WTC11 (cell line): ENCODE measurements at regions not wholly inside any gene's neighbourhood (a gene's known extent, or its start where the extent isn't known, plus 50 kb on each side); places are given as distances from the start of the nearest gene placed in this dataset.

Experiments used
- ATAC-seq: fragments of 200-7000 bp; cut with Tn5 transposase; 2 replicates; pipeline ENCODE4 v1.10.0; 2021; ENCODE audit warnings: mild to moderate bottlenecking, moderate library complexity
- CTCF ChIA-PET: fragments of 300-600 bp; sonication (Branson Sonifier 250); formaldehyde crosslinking; loops from one replicate; lab custom pipeline; 2021; ENCODE audit warnings: antibody characterized with exemption; lab: Charles Lee
- POLR2A ChIA-PET: fragments of 350-600 bp; sonication (Branson Sonifier 250); formaldehyde crosslinking; loops from one replicate; lab custom pipeline; 2021; ENCODE audit warnings: antibody characterized with exemption; lab: Charles Lee
- DNase-seq: peaks from one replicate; pipeline ENCODE4 v3.0.0; 2021; ENCODE audit warnings: low spot score
- H3K27ac Mint-ChIP-seq: 2 replicates; pipeline ENCODE4 v1.8.0; 2021; ENCODE audit warnings: mixed read lengths
- H3K27me3 Mint-ChIP-seq: 2 replicates; pipeline ENCODE4 v1.8.0; 2021; ENCODE audit warnings: low read depth, mild to moderate bottlenecking, moderate library complexity, mixed read lengths
- H3K36me3 Mint-ChIP-seq: 2 replicates; pipeline ENCODE4 v1.8.0; 2021; ENCODE audit warnings: mixed read lengths
- H3K4me1 Mint-ChIP-seq: 2 replicates; pipeline ENCODE4 v1.8.0; 2022; ENCODE audit warnings: mixed read lengths
- H3K4me3 Mint-ChIP-seq: 2 replicates; pipeline ENCODE4 v1.8.0; 2021; ENCODE audit warnings: mild to moderate bottlenecking, moderate library complexity, mixed read lengths
- H3K9me3 Mint-ChIP-seq: 2 replicates; pipeline ENCODE4 v1.8.0; 2021; ENCODE audit warnings: mixed read lengths
- CDX4 ChIP-seq: fragments of 250-450 bp; sonication (Bioruptor Pico); IDR thresholded peaks from 2 replicates; pipeline ENCODE4 v1.9.0; 2021; ENCODE audit warnings: moderate library complexity, mild to moderate bottlenecking, inconsistent platforms, borderline replicate concordance
- EMX1 ChIP-seq: fragments of 250-450 bp; sonication (Bioruptor Pico); IDR thresholded peaks from 2 replicates; pipeline ENCODE4 v1.8.0; 2021; ENCODE audit warnings: mild to moderate bottlenecking
- IRF2 ChIP-seq: sonication (generic); formaldehyde crosslinking; IDR thresholded peaks from 2 replicates; pipeline ENCODE4 v1.8.0; 2022; ENCODE audit warnings: low read depth, missing genetic modification reagents, borderline replicate concordance
- MYBL2 ChIP-seq: sonication (generic); formaldehyde crosslinking; IDR thresholded peaks from 2 replicates; pipeline ENCODE4 v1.8.1; 2023; ENCODE audit warnings: mild to moderate bottlenecking, moderate library complexity, missing genetic modification reagents
- NR2C2 ChIP-seq: sonication (generic); formaldehyde crosslinking; IDR thresholded peaks from 2 replicates; pipeline ENCODE4 v1.8.0; 2022; ENCODE audit warnings: mild to moderate bottlenecking, missing genetic modification reagents
- NR3C1 ChIP-seq: sonication (generic); formaldehyde crosslinking; conservative IDR thresholded peaks from 2 replicates; pipeline ENCODE4 v1.8.1; 2023; ENCODE audit warnings: low read depth, mild to moderate bottlenecking, missing genetic modification reagents
- RORB ChIP-seq: fragments of 250-450 bp; sonication (Bioruptor Pico); IDR thresholded peaks from 2 replicates; pipeline ENCODE4 v1.9.0; 2021; ENCODE audit warnings: mild to moderate bottlenecking
- ZMAT4 ChIP-seq: fragments of 250-450 bp; sonication (Bioruptor Pico); IDR thresholded peaks from 2 replicates; pipeline ENCODE4 v1.9.0; 2021; ENCODE audit warnings: mild to moderate bottlenecking
- ZNF219 ChIP-seq: sonication (generic); formaldehyde crosslinking; IDR thresholded peaks from 2 replicates; pipeline ENCODE4 v1.8.0; 2023; ENCODE audit warnings: missing genetic modification reagents, mild to moderate bottlenecking, borderline replicate concordance
- ZNF263 ChIP-seq: sonication (generic); formaldehyde crosslinking; IDR thresholded peaks from 2 replicates; pipeline ENCODE4 v1.8.1; 2022; ENCODE audit warnings: low read depth, mild to moderate bottlenecking, moderate library complexity, missing genetic modification reagents
- ZNF532 ChIP-seq: fragments of 250-450 bp; sonication (Bioruptor Pico); IDR thresholded peaks from 2 replicates; pipeline ENCODE4 v1.9.0; 2021; ENCODE audit warnings: mild to moderate bottlenecking, borderline replicate concordance
- ZNF671 ChIP-seq: fragments of 250-450 bp; sonication (Bioruptor Pico); IDR thresholded peaks from 2 replicates; pipeline ENCODE4 v1.8.0; 2021; ENCODE audit warnings: mild to moderate bottlenecking
- TF ChIP-seq, protein P1 (sequence below): sonication (generic); formaldehyde crosslinking; IDR thresholded peaks from 2 replicates; pipeline ENCODE4 v1.8.1; 2023; ENCODE audit warnings: mild to moderate bottlenecking, missing genetic modification reagents, borderline replicate concordance
- TF ChIP-seq, protein P2 (sequence below): fragments of 250-450 bp; sonication (Bioruptor Pico); conservative IDR thresholded peaks from 2 replicates; pipeline ENCODE4 v1.9.0; 2021; ENCODE audit warnings: mild to moderate bottlenecking
- TF ChIP-seq, protein P3 (sequence below): sonication (generic); formaldehyde crosslinking; IDR thresholded peaks from 2 replicates; pipeline ENCODE4 v1.8.0; 2023; ENCODE audit warnings: missing genetic modification reagents, mild to moderate bottlenecking, borderline replicate concordance
- TF ChIP-seq, protein P4 (sequence below): sonication (generic); formaldehyde crosslinking; IDR thresholded peaks from 2 replicates; pipeline ENCODE4 v1.8.0; 2022; ENCODE audit warnings: missing genetic modification reagents

- Mint-ChIP-seq H3K4me3 (no peak overlapping the region), H3K9me3 (peaks cover 4% of the 10 kb centered on the region), H3K36me3 (no peaks in the 10 kb centered on the region), H3K27me3 (no peaks in the 10 kb centered on the region), H3K4me1 (0 out of 2 replicates have a peak, but pooled peaks cover 2% of the 10 kb centered on the region), H3K27ac (no peak overlapping the region)
- no peak for TF ChIP-seq CDX4 (CRISPR knock-in tag)
- TF ChIP-seq, protein P1, sequence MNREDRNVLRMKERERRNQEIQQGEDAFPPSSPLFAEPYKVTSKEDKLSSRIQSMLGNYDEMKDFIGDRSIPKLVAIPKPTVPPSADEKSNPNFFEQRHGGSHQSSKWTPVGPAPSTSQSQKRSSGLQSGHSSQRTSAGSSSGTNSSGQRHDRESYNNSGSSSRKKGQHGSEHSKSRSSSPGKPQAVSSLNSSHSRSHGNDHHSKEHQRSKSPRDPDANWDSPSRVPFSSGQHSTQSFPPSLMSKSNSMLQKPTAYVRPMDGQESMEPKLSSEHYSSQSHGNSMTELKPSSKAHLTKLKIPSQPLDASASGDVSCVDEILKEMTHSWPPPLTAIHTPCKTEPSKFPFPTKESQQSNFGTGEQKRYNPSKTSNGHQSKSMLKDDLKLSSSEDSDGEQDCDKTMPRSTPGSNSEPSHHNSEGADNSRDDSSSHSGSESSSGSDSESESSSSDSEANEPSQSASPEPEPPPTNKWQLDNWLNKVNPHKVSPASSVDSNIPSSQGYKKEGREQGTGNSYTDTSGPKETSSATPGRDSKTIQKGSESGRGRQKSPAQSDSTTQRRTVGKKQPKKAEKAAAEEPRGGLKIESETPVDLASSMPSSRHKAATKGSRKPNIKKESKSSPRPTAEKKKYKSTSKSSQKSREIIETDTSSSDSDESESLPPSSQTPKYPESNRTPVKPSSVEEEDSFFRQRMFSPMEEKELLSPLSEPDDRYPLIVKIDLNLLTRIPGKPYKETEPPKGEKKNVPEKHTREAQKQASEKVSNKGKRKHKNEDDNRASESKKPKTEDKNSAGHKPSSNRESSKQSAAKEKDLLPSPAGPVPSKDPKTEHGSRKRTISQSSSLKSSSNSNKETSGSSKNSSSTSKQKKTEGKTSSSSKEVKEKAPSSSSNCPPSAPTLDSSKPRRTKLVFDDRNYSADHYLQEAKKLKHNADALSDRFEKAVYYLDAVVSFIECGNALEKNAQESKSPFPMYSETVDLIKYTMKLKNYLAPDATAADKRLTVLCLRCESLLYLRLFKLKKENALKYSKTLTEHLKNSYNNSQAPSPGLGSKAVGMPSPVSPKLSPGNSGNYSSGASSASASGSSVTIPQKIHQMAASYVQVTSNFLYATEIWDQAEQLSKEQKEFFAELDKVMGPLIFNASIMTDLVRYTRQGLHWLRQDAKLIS (CRISPR knock-in tag), result no peak
- TF ChIP-seq IRF2 (CRISPR knock-in tag), result no peak
- TF ChIP-seq, protein P2, sequence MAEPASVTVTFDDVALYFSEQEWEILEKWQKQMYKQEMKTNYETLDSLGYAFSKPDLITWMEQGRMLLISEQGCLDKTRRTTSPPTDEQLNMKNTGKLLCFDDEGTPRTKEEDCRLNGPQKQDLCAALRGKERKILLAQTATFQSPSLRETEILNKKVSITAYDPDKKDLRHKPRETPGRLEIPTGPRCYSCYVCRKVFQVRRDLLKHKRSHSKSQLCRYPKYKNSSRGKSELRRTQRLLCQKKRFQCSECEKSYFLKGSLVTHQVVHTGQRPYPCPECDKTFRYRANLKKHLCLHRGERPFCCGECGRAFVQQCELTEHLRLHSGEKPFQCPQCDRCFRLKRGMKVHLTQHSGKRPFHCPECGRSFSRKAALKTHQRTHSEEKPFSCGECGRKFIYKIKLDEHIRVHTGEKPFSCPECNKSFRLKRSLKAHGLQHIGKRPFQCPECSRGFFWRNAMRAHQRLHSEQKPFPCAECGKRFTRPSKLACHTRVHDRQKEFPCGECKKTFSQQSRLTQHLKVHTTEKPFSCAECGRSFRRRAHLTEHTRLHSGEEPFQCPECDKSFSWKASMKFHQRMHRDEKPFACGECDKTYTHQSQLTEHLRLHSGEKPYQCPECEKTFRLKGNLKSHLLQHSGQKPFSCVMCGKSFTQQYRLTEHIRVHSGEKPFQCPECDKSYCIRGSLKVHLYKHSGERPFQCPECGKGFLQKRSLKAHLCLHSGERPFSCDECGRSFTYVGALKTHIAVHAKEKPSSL (CRISPR knock-in tag), result no peak
- TF ChIP-seq, protein P3, sequence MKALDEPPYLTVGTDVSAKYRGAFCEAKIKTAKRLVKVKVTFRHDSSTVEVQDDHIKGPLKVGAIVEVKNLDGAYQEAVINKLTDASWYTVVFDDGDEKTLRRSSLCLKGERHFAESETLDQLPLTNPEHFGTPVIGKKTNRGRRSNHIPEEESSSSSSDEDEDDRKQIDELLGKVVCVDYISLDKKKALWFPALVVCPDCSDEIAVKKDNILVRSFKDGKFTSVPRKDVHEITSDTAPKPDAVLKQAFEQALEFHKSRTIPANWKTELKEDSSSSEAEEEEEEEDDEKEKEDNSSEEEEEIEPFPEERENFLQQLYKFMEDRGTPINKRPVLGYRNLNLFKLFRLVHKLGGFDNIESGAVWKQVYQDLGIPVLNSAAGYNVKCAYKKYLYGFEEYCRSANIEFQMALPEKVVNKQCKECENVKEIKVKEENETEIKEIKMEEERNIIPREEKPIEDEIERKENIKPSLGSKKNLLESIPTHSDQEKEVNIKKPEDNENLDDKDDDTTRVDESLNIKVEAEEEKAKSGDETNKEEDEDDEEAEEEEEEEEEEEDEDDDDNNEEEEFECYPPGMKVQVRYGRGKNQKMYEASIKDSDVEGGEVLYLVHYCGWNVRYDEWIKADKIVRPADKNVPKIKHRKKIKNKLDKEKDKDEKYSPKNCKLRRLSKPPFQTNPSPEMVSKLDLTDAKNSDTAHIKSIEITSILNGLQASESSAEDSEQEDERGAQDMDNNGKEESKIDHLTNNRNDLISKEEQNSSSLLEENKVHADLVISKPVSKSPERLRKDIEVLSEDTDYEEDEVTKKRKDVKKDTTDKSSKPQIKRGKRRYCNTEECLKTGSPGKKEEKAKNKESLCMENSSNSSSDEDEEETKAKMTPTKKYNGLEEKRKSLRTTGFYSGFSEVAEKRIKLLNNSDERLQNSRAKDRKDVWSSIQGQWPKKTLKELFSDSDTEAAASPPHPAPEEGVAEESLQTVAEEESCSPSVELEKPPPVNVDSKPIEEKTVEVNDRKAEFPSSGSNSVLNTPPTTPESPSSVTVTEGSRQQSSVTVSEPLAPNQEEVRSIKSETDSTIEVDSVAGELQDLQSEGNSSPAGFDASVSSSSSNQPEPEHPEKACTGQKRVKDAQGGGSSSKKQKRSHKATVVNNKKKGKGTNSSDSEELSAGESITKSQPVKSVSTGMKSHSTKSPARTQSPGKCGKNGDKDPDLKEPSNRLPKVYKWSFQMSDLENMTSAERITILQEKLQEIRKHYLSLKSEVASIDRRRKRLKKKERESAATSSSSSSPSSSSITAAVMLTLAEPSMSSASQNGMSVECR (CRISPR knock-in tag), result no peak
- TF ChIP-seq NR3C1, result no peak
- no peak for TF ChIP-seq RORB (CRISPR knock-in tag)
- no peak for TF ChIP-seq ZNF671 (CRISPR knock-in tag)
- no peak for TF ChIP-seq ZMAT4 (CRISPR knock-in tag)
- TF ChIP-seq NR2C2 (CRISPR knock-in tag), result no peak
- TF ChIP-seq, protein P4, sequence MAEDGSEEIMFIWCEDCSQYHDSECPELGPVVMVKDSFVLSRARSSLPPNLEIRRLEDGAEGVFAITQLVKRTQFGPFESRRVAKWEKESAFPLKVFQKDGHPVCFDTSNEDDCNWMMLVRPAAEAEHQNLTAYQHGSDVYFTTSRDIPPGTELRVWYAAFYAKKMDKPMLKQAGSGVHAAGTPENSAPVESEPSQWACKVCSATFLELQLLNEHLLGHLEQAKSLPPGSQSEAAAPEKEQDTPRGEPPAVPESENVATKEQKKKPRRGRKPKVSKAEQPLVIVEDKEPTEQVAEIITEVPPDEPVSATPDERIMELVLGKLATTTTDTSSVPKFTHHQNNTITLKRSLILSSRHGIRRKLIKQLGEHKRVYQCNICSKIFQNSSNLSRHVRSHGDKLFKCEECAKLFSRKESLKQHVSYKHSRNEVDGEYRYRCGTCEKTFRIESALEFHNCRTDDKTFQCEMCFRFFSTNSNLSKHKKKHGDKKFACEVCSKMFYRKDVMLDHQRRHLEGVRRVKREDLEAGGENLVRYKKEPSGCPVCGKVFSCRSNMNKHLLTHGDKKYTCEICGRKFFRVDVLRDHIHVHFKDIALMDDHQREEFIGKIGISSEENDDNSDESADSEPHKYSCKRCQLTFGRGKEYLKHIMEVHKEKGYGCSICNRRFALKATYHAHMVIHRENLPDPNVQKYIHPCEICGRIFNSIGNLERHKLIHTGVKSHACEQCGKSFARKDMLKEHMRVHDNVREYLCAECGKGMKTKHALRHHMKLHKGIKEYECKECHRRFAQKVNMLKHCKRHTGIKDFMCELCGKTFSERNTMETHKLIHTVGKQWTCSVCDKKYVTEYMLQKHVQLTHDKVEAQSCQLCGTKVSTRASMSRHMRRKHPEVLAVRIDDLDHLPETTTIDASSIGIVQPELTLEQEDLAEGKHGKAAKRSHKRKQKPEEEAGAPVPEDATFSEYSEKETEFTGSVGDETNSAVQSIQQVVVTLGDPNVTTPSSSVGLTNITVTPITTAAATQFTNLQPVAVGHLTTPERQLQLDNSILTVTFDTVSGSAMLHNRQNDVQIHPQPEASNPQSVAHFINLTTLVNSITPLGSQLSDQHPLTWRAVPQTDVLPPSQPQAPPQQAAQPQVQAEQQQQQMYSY (CRISPR knock-in tag), result no peak
- TF ChIP-seq ZNF219, result no peak
- TF ChIP-seq ZNF532 (CRISPR knock-in tag), result no peak
- no peak for TF ChIP-seq EMX1 (CRISPR knock-in tag)
- no peak for TF ChIP-seq ZNF263
- TF ChIP-seq MYBL2 (CRISPR knock-in tag), result no peak
- ChIA-PET POLR2A (no interaction called here), CTCF (no interaction called here)
- peak; percentile 9 for DNase-seq
- no peak for ATAC-seq
Observed at GRCh38 chr9:134553996-134554372, 87.6 kb upstream of the COL5A1 start.
